DOHH2 (cell line): ENCODE measurements at regions not wholly inside any gene's neighbourhood (a gene's known extent, or its start where the extent isn't known, plus 50 kb on each side); places are given as distances from the start of the nearest gene placed in this dataset.
A peak's percentile ranks its signal among the peaks of the same experiment; 100 is the strongest.

ENCODE experiments used
- CTCF ChIP-seq: fragments of 200-600 bp; sonication (generic); IDR thresholded peaks from one replicate; pipeline ENCODE4 v1.5.1; 2014; ENCODE audit warnings: antibody characterized with exemption, mild to moderate bottlenecking, low read depth, low read length; ENCODE audit not compliant: poor library complexity, severe bottlenecking
- EZH2phosphoT487 ChIP-seq: fragments of 200-600 bp; sonication (generic); IDR thresholded peaks from 2 replicates; pipeline ENCODE4 v1.6.1; 2017; ENCODE audit warnings: borderline replicate concordance, mild to moderate bottlenecking, antibody characterized with exemption, low read length, moderate library complexity, mixed read lengths

- TF ChIP-seq CTCF (peak; percentile 51), EZH2phosphoT487 (no peak)
These were observed 65.1 kb upstream of the ARHGEF7 start for GRCh38 chr13:111049791-111050538.
